ENCODE measurements at regions not wholly inside any gene's neighbourhood (a gene's known extent, or its start where the extent isn't known, plus 50 kb on each side); places are given as distances from the start of the nearest gene placed in this dataset.

GRCh38 chr2:22290302-22290701 is 1094.7 kb upstream of the KLHL29 start:
- TF ChIP-seq CTCF (IDR thresholded peaks at IDR 0.05; ENCODE audit: borderline replicate concordance, extremely low read depth, low read length, poor library complexity, severe bottlenecking), result no peak
- no peak for TF ChIP-seq EZH2 (IDR thresholded peaks at IDR 0.05; ENCODE audit: borderline replicate concordance, low read depth, low read length, severe bottlenecking)

Measured in DND-41 (cell line).